Fibroblast of gingiva (primary cell): ENCODE measurements at regions not wholly inside any gene's neighbourhood (a gene's known extent, or its start where the extent isn't known, plus 50 kb on each side); places are given as distances from the start of the nearest gene placed in this dataset.

Experiments
- DNase-seq: peaks from one replicate; pipeline ENCODE4 v3.0.0-alpha.2; 2011; ENCODE audit warnings: low read depth

DNA sequence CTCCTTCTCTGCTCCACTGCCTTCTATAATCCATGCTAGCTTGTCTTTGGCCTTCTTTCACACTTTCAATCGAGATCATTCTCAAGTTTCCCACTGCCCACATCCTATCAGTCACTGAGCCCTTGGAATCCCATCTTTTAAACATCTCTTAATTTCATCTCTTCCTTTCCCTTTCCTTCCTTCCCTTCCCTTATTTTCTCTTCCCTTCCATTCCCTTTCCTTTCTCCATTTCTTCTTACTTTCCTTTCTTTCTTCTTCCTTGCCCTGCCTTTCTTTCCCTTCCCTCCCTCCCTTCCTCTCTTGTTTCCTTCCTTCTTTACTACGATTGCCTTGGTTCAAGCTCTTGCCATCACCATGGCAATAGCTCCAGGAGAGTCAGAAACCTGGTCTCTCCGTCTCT, 183.8 kb downstream of the EMP1 start:
- DNase-seq: no peak

DNA sequence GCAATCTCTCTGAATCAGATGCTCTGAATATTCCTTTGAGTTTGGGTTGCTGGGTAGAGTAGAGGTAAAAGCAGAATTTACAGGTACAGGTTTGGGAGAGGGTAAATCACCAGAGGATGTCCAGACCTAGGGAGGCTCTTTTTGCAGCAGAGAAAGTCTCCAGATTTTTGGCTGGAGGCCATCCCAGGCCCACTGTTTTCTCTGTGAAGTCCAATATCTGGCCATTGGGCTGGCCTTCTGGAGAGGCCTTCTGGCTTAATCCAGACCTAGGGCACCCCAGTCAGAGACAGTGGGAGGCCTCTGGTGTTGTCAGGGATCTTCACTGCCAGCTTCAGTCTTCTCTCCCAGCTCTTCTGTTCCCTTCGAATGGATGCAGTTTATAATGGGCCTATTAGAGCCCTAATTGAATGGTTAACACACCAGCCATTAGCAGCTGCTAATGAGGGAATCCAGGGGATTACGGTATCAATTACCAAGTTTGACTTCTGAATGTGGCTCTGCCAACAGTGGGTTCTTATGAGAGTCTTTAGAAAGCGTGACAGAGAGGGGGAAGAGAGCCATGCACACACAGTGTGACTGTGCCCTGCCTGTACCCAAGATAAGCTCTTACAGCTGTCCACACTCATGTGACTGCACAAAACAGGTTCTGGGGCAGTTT, 183.1 kb downstream of the EMP1 start:
- DNase-seq: no peak

DNA sequence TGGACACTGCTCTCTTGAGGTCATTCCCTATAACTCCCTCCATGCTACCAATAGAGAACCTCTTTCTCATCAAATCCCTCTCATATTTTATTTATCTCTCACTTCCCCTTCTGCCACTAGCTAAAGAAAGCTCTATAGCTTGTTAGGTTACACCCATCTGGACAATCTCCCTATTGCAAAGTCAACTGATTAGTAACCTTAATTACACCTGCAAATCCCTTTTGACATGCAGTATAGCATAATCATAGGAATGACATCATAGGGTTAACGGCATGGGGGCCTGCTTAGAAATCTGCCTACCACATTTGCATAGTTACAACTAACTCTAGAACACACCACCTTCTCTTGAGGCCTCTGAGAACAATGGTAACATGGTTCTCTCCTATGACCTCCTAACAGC, 181.2 kb downstream of the EMP1 start:
- DNase-seq: no peak

DNA sequence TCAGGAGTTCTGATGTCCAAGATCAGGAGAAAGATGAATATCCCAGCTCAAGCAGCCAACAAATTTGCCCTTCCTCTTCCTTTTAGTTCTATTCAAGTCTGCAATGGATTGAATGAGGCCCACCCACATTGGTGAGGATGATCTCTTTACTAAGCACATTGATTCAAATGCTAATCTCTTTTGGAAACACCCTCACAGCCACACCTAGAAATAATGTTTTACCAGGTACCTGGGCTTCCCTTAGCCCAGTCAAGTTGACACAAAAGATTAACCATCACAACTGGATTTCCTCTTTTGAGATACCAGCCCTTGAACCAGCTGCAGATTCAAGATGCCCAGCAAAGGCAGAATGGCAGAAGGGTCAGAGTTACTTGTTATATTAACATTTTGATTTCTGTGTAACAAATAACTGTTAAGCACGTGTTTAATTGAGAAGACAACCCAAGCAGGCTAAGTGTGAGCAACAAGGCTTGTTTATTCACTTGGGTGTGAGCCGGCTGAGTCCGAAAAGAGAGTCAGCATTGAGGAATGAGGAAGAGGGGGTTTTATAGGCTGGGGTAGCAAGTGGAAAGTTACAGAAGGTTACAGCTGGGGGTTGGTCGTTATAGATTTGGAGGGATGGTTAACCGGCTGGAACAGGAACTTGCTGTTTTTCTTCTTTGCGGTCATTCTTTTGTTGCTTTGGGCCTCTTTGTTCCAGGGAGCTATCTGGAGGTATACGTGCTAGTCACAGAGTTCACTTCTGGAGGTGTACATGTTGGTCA, 180.3 kb downstream of the EMP1 start:
- DNase-seq: no peak

DNA sequence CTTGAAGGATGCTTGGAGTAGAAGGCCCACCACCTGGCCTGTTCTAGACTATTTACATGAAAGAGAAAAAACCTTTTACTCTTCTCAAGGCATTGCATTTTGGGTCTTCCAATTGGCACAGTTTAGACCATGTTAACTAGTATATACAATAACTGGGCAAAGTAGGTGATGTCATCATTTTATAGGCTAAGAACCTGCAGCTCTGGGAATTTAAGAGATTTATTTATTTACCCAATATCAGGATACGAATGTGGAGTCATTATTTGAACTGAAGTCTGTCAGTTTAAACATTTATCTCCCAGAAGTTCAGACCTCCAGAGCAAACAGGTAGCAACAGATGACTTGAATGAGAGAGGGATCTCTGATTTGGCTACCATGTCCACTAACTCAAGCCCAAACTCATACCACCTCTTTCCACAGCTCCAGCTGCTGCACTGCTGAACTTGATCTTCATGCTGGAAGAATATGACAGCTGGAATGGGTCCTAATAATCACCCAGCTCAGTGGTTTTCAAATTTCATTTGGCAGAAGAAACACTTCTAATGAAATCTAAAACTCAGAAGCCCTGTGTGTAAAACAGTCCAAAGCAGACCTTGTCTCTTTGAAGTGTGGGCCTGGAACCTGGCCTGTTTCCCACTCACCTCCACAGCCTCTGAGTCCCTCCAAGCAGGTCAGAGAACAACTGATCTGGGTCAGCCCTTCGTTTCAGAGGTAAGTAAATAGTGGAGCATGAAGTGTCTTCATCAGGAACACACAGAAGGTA, 179.2 kb downstream of the EMP1 start:
- DNase-seq: no peak

DNA sequence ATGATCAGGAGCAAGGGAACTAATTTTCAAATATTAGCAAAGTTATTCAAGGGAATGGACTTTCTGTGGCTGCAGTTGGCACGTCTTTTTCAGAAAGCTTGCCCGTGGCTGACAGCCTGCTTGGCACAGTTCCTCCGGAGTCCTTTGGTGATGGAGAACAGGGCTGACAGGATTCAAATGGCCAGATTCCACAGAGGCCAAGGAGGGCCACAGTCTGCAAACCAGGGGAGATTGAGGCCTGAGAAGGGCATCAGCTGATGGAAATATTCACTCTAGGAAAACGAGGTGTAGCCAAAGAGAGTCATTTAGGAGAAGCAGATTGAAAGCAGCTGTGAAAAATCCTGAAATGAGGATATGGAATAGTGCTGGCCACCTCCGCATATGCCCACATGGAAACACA, 178.3 kb downstream of the EMP1 start:
- no peak for DNase-seq

DNA sequence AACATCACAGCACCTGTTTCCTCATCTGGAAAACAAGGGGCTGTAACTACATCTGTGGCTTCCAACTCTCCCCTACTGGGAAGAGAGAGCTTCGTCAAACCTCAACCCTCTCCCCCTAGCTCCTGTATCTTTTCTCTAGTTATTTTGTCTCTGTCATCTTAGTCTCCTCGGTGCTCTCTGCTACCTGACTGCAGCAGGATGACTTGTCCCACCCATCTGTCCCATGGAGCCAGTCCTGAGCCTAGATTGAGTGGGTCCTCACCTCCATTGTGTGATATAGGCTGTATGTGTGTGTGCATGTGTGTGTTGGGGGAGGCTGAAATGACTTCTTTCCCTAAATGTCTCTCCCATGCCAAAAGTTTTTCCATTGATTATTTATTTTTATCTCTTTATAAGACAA, 177.3 kb downstream of the EMP1 start:
- no peak for DNase-seq

DNA sequence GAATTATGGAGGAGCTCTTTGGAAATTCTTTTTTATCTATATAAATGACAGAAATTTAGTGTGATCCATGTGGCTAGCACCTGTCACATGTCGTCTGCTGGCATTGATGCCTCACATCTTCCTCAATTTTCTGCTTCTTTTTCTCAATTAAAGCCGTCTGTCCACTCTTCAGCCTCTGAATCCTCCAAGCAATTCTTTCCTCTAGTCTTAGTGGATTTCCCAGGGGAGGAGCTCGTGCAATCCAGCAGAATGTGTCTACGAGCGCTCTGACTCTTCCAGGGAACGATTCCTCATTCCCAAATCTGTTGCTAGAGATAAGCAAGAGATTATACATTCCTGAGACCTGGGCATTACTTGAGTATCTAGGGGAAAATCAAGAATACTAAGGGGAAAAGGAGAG, 176.6 kb downstream of the EMP1 start:
- no peak for DNase-seq

DNA sequence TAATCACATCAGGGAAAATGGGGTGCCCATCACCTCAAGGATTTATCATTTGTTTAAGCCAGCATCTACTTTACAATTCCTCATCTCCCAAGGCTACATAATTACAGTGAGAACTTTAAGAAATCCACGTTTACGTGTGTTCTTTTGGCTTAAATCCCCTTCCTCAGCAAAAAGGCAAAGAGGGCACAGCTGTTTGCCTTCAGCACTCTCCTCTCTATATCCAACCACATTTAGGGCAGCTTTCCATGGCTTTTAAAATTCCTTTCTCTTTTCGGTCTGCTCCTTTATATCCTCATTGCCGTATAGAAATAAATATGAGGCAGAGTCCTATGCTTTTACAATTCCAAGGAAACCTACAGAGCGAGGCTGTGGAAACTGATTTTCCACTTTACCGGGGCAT, 175.9 kb downstream of the EMP1 start:
- no peak for DNase-seq

DNA sequence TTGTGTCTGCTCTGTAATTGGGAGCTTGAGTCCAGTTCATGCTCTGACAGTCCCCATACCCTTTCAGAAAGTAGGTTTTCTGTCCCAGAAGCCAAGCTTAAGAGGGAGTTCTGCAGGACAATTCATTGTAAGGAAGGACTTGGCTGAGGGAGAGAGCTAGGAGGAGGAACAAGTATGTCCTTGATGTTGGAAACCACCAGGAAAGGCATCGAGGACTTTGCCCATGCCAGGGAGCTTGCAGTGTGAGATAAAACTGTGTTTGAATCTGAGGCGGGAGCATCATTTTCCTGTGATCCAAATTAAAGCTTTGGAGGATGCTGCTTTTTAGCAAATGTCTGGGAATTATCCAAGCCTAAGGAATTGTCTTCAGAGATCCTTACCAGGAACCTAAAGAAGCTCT, 175.3 kb downstream of the EMP1 start:
- no peak for DNase-seq

DNA sequence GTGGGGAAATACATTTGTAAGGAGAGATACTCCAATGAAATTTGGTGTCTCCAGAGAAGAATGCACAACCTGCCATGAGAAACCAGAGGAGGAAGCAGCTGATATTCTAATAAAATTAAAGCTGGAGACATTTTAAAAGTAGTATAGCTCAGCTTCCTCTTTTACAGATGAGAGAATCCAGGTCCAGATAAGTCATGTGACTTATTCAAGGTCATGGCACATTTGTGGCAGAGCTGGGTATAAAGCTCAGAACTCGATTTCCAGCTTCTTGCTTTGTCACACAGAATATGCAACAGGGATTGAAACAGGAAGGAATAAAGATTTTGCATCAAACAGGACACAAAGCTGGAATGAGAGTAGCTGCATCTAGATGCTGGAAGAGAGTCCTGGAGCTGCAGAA, 174.8 kb downstream of the EMP1 start:
- DNase-seq: no peak

DNA sequence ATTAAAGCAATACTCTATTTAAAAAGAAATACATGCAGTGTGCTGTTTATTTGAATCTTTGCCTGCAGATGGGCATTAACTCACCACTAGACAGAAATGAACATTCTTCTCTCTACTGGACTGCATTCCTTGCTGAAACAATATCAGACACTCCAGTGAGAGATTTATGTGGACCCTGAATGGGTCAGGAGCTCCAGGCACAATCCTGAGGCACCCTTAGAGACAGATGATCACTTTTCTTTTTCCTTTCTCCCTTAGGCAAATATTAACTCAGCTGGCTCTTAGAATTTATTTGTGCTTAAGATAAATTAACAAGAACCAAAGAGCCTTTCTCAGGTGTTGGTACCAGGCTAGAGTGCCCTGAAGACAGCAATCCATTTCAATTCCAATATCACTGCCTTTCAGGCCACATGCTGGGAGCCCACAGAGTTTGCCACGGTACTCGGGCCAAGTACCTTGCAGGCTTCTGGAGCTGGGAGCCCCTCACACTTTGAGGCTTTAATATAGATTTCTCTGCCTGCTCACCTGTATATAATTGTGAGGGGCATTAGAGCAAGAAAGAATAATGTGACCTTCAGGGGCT, 173.0 kb downstream of the EMP1 start:
- no peak for DNase-seq

DNA sequence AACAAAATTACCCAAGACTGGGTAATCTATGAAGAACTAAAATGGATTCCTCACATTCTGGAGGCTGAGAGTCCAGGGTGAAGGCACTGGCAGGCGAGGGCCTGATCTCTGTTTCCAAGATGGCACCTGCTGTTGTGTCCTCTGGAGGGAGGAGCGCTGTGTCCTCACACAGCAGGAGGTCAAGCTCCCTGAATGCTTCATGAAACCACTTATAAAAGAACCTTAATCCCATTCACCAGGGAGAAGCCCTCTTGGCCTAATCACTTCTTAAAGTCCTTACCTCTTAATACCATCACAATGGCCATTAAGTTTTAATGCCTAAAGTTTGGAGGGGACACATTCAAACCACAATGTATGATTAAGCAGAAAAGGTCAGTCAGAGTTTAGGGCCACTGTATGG, 172.4 kb downstream of the EMP1 start:
- no peak for DNase-seq

DNA sequence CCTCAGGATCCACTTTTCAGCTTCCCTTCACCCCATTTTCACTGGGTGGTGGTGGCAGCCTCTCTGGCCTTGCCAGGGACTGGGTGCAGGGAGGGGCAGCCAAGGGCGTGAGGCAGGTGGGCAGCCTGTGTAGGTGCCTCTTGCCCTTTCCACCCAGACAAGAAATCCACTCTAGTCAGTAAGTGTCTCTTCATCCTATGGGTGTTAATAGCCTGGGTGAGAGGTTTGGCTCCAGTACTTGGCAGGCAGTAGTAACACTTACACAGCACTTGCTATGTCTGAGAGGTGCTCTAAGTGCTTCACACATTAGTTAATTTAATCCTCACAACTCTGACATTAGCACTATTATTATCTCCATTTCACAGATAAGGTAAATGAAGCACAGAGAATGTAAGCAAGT, 171.9 kb downstream of the EMP1 start:
- DNase-seq: no peak

DNA sequence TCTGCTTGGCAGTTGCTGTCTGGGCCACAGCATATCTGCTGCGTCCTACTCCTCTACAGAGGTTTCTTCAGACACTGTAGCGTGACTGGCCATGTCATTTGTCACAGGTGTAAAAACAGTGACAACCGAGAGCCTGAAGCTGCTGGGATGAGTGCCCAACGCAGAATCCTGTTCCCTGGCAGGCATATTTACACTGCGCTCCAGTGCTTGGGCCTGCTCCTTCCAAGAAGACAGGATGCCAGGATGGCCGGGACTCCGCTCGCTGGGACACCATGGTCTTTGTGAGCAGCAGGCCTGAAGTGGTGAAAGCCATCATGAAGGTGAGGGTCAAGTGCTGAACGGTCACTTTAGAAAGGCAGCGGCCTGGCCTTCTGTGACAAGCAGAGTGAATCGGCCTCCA, 171.4 kb downstream of the EMP1 start:
- DNase-seq: no peak

DNA sequence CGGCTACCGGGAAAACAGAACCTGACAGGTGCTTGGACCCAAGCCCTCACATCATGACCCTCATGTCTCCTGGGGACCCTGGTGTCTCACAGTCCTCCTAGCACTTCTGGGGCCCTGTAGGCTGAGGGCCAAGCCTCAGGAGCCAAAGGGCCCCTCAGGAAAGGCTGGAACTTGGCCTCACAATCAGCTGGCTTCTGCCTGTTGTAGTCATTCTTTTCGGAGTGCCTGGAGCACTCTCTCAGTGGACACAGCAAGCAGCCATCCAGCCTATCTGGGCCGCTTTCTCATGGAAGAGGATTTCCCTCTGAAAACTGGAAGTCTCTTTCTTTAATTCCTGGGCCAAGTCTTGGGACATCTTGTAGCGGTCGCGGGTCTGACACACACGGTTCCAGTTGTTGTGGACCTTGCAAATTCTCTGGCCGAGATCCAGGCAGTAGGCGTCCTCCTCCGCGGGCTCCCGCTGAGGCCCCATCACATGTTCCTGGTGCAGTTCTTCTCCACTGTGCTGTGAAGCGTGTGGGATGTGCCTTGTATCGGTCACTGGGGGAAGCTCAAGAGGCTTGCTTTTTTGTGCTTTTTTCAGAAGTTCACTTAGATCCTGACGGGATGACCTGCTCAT, 169.3 kb downstream of the EMP1 start:
- DNase-seq: no peak

DNA sequence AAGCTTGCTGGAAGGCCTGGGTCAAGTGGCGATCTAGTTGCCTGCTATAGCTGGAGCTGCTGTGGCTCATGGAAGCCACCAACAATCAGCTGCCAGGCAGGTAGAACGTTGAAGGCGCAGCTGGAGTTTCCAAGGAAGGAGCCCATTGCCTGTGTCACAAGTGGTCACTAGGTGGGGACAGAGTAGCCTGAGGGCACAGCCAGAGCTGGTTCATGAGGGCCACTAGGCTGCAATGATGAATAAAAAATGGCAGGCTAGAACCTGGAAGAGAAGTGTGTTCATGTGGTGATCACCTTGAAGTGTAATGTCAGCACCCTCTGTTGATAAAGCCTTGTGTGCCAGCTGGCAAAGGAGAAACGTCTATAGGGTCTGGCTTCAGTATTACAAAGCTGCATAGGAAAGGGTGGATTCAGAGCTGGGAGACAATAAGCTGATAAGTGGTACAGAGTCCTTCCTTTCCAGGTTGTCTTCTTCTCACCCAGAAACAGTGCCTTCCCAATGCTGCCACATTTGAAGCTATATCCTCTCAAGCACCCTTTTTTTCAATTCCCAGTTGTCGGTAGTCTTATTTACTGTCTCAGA, 165.8 kb downstream of the EMP1 start:
- peak; percentile 38 for DNase-seq

DNA sequence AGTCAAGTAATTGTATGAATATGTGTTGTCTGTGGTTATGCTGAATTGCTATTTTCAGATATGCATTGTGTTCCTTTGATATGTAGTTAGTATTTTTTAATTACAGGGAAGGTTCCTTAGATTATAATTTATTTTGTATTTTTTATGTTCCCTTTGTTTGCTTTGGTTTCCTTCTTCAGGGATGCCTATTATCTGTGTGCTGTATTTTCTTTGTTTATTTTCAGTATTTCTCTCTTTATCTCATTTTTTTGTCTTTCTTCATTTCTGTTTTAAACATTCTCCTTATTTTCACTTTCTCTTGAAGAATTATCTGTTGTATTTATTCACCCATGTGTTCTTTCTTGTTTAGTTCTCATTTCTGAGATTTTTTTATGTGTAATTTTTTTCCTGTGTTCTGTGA, 163.1 kb downstream of the EMP1 start:
- no peak for DNase-seq

DNA sequence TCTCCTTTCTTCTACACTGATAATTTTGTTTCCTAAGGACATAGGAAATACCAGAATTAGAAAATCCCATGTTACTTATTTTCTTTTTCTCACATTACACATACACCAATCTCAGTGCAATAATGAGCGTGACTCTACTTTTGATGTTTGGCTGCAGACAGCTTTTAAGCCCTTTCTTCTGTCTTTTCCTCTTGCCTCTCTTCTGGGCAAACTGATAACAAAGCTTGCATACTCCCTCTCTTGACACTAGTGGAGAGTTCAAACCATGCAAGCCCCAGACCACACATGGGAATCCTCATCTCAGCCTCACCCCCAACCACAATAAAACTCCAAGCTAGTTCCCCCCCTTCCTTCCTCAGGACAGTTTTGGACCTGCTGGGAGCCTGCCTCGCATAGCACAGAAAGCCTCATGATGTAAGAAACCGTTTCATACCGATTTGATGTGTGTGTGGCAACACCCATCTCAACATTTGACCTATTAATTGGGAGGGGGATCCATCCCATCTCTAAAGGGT, 161.9 kb downstream of the EMP1 start:
- DNase-seq: no peak

DNA sequence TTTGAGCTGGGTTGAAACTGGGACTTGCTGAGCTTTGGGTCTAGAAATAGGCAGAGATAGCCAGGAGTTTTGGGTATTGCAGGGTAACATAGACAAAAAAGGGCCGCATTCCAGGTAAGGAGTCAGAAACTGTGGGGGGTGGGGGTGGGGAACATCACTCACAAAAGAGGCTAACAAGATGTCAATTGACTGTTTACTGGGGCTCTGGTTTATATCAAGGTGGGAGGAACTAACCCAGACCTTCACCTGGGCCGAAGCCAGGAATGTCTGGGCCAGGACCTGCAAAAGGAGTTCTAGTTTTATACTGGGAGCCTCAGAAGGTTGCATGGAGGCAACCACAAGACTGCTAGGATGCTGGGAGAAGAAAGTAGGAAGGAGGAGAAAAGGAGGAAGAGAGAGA, 154.4 kb downstream of the EMP1 start:
- DNase-seq: no peak

DNA sequence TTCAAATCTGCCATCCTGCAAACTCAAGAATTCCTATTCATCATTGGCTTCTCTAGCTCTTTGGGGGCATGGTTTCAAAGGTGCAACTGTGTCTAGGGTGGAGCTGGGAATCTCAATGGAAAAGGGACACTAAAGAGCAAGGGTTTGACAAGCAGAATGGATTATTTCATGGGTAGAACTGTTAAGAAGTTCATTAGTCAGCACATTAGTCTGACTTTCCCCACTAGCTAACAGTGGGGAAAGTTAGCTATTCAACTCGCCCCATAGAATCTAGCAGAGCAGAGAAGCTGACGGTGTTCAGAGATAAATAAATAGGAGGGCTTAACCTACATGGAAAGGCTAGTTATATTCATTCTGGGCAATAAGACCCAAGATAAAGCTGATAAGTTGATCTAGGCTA, 153.9 kb downstream of the EMP1 start:
- no peak for DNase-seq

DNA sequence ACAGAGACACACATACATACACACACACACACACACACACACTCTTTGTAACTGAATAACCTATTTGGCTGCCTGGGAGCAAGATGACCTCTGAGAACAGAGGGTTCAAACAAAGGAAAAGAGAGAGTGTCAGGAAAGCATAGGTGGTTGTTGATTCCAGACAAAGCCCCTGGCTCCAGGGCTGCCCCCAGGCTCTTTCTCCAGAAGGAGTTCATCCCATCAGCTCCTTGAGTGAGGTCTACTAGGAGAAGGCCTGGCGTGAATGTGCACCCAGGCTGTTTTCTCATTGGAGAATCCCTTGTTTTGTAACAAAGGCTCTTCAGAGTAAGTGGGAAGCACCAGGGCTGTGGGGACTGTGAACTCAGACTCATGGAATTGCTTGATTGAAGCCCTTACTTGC, 151.9 kb downstream of the EMP1 start:
- DNase-seq: no peak
